Embryonic facial prominence (tissue), 1 donor: ENCODE measurements at regions not wholly inside any gene's neighbourhood (a gene's known extent, or its start where the extent isn't known, plus 50 kb on each side); places are given as distances from the start of the nearest gene placed in this dataset.

ENCODE experiments used
- DNase-seq: peaks from one replicate; pipeline ENCODE4 v3.0.0-alpha.2; 2016; ENCODE audit errors: extremely low spot score

- DNase-seq: no peak
Measured at GRCh38 chr2:219897456-219897855, 270.0 kb downstream of the SLC4A3 start.

- no peak for DNase-seq
Measured at GRCh38 chr2:219901155-219901554, 273.7 kb downstream of the SLC4A3 start.

- DNase-seq: no peak
Measured at GRCh38 chr2:219902891-219903552, 275.6 kb downstream of the SLC4A3 start.

GRCh38 chr2:219905640-219906039 is 278.2 kb downstream of the SLC4A3 start:
- DNase-seq: no peak

GRCh38 chr2:219906114-219907010 is 278.9 kb downstream of the SLC4A3 start:
- peak; percentile 37 for DNase-seq

- peak; percentile 81 for DNase-seq
Measured at GRCh38 chr2:219907011-219907365, 279.6 kb downstream of the SLC4A3 start.

GRCh38 chr2:219908538-219908937 is 281.1 kb downstream of the SLC4A3 start:
- no peak for DNase-seq

- no peak for DNase-seq
Measured at GRCh38 chr2:219911541-219911940, 284.1 kb downstream of the SLC4A3 start.

- peak; percentile 37 for DNase-seq
Measured at GRCh38 chr2:219912491-219912921, 285.1 kb downstream of the SLC4A3 start.

- no peak for DNase-seq
Measured at GRCh38 chr2:219914577-219914976, 287.1 kb downstream of the SLC4A3 start.

GRCh38 chr2:219916281-219916680 is 288.9 kb downstream of the SLC4A3 start:
- DNase-seq: no peak

GRCh38 chr2:219916726-219917440 is 289.5 kb downstream of the SLC4A3 start:
- no peak for DNase-seq

GRCh38 chr2:219918254-219918653 is 290.8 kb downstream of the SLC4A3 start:
- no peak for DNase-seq

- DNase-seq: no peak
Measured at GRCh38 chr2:219918944-219919343, 291.5 kb downstream of the SLC4A3 start.

GRCh38 chr2:219919506-219919905 is 292.1 kb downstream of the SLC4A3 start:
- no peak for DNase-seq

- no peak for DNase-seq
Measured at GRCh38 chr2:219929835-219930234, 302.4 kb downstream of the SLC4A3 start.

GRCh38 chr2:219939647-219940046 is 312.2 kb downstream of the SLC4A3 start:
- DNase-seq: no peak

- no peak for DNase-seq
Measured at GRCh38 chr2:219944866-219945265, 317.4 kb downstream of the SLC4A3 start.

GRCh38 chr2:219946021-219946420 is 318.6 kb downstream of the SLC4A3 start:
- DNase-seq: no peak

GRCh38 chr2:219946529-219946928 is 319.1 kb downstream of the SLC4A3 start:
- DNase-seq: no peak

GRCh38 chr2:219947575-219947974 is 320.1 kb downstream of the SLC4A3 start:
- no peak for DNase-seq

- no peak for DNase-seq
Measured at GRCh38 chr2:219949053-219949452, 321.6 kb downstream of the SLC4A3 start.
